Motor neuron (in vitro differentiated cells): ENCODE measurements at regions not wholly inside any gene's neighbourhood (a gene's known extent, or its start where the extent isn't known, plus 50 kb on each side); places are given as distances from the start of the nearest gene placed in this dataset.
"Not testable (repeated sequence)": the region's sequence is repeated elsewhere in the genome, so short reads cannot be mapped to it uniquely, and the experiment has no call there.

Experiments used
- ATAC-seq, 8 experiments: fragments of 200-7000 bp; cut with Tn5 transposase; replicated peaks in 6 of 8; 2 replicates each; pipeline ENCODE4 v1.8.0; 2021; ENCODE audit warnings: mild to moderate bottlenecking in 8 of 8, moderate library complexity in 8 of 8
- H3K27ac ChIP-seq, 2 donors: fragments of 250-450 bp; sonication (Bioruptor Pico); 2 replicates each; pipeline ENCODE4 v1.9.0; 2021; ENCODE audit warnings: antibody characterized with exemption in 2 of 2, mild to moderate bottlenecking in 2 of 2, moderate library complexity in 1 of 2
- H3K4me1 ChIP-seq, 2 donors: fragments of 250-450 bp; sonication (Bioruptor Pico); replicated peaks in 1 of 2; 2 replicates each; pipeline ENCODE4 v1.6.1; 2021; ENCODE audit warnings: antibody characterized with exemption in 2 of 2, mild to moderate bottlenecking in 2 of 2, moderate library complexity in 1 of 2
- H3K4me3 ChIP-seq, 5 donors: fragments of 250-450 bp; sonication (Bioruptor Pico); 2 replicates each; pipeline ENCODE4 v1.9.0; 2021; ENCODE audit warnings: antibody characterized with exemption in 5 of 5, mild to moderate bottlenecking in 5 of 5, moderate library complexity in 4 of 5
- WGBS, 10 experiments: fragments of 450-650 bp; shearing (Covaris generic); methylation state at CpG; one replicate each; pipeline ENCODE4 v1.0.0; 2022; 5-methylcytosine and 5-hydroxymethylcytosine counted together
- in situ Hi-C, 9 experiments: fragments of 400-800 bp; cut with MboI; loops; one replicate each; pipeline ENCODE4 v1.15.0; 2021; ENCODE audit warnings: low sequenced_read_pairs in 9 of 9, low pct_unique_long_range_greater_than_20kb in 2 of 9; ENCODE audit not compliant: unreplicated experiment in 9 of 9

- 84 to 100% (median 98%) methylated on average over 1 to 3 of the region's 3 CpGs; no CpG with 5 or more reads in 2 of the 10 experiments for WGBS, 10 experiments
- in situ Hi-C loops, result no loop called here
- ATAC-seq, result no peak
- H3K4me3 ChIP-seq, result no peak overlapping the region
- no peak overlapping the region for H3K27ac ChIP-seq
- peaks cover 0 to 10% of the 10 kb centered on the region in 2 donors for H3K4me1 ChIP-seq
Observed at GRCh38 chr6:140817176-140817575, 1315.5 kb upstream of the GJE1 start.

- ATAC-seq, result peak in 1 of 8 experiments; percentile 42
- Histone ChIP-seq H3K27ac (no peak overlapping the region), H3K4me3 (no peak overlapping the region), H3K4me1 (peaks cover 0 to 10% of the 10 kb centered on the region in 2 donors)
- WGBS, 10 experiments, result 60 to 87% (median 72%) methylated on average over 1 to 3 of the region's 3 CpGs; no CpG with 5 or more reads in 1 of the 10 experiments
- in situ Hi-C loops, result no loop called here
Observed at GRCh38 chr6:140816681-140817080, 1316.0 kb upstream of the GJE1 start.

GRCh38 chr6:140812636-140813035 is 1320.1 kb upstream of the GJE1 start:
- in situ Hi-C loops, result no loop called here
- 56 to 100% (median 92%) methylated on average over 1 to 2 of the region's 2 CpGs for WGBS, 10 experiments
- H3K27ac ChIP-seq, result no peak overlapping the region
- H3K4me3 ChIP-seq, result no peak overlapping the region
- ATAC-seq, result no peak
- H3K4me1 ChIP-seq, result peaks cover 0 to 10% of the 10 kb centered on the region in 2 donors

DNA sequence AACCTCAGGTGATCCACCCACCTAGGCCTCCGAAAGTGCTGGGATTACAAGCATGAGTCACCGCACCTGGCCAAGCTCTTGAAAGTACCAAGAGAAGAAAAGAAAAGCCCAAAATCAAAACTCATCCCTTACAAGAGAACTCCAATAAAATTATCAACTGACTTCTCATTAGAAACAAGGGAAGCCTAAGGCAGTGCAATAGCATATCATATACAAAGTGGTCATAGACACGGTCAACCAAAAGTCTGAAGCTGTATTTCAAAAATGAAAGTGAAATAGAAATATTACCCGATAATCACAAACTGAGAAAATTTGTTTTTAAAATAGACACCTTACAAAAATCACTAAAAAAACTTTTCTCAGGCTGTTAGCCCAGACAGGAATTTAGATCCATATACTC is 1321.1 kb upstream of the GJE1 start:
- Histone ChIP-seq H3K4me1 (peaks cover 0 to 10% of the 10 kb centered on the region in 2 donors), H3K4me3 (no peak overlapping the region), H3K27ac (no peak overlapping the region)
- no peak for ATAC-seq
- 83 to 100% (median 94%) methylated on average over 1 to 4 of the region's 4 CpGs for WGBS, 10 experiments
- in situ Hi-C loops, result no loop called here

DNA sequence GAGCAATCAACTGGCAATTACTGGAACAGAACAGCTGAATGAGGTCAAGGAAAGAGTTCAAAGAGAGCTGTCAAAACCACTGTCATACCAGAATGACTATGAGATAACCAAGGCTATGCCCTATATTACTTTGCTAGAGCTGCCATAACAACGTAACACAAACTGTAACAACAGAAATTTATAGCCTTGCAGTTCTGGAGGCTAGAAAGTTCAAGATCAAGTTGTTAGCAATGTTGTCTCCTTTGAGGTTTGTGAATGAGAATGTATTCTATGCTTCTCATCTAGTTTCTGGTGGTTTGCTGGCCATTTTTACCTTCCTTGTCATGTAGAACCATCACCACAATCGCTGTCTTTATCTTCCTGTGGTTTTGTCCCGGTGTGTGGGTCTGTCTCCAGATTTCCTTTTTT is 1323.0 kb upstream of the GJE1 start:
- 68 to 100% (median 84%) methylated on average over 1 to 3 of the region's 3 CpGs for WGBS, 10 experiments
- no peak overlapping the region for H3K27ac ChIP-seq
- no peak for ATAC-seq
- H3K4me3 ChIP-seq, result no peak overlapping the region
- in situ Hi-C loops, result no loop called here
- no peaks in the 10 kb centered on the region for H3K4me1 ChIP-seq

GRCh38 chr6:140806431-140806830 is 1326.3 kb upstream of the GJE1 start:
- ATAC-seq, result no peak
- in situ Hi-C loops, result no loop called here
- Histone ChIP-seq H3K4me3 (no peak overlapping the region), H3K27ac (no peak overlapping the region), H3K4me1 (peaks cover 5% of the 10 kb centered on the region in 2 donors)
- WGBS, 10 experiments, result 71 to 100% (median 94%) methylated on average over 1 of the region's 1 CpG; no CpG with 5 or more reads in 1 of the 10 experiments

DNA sequence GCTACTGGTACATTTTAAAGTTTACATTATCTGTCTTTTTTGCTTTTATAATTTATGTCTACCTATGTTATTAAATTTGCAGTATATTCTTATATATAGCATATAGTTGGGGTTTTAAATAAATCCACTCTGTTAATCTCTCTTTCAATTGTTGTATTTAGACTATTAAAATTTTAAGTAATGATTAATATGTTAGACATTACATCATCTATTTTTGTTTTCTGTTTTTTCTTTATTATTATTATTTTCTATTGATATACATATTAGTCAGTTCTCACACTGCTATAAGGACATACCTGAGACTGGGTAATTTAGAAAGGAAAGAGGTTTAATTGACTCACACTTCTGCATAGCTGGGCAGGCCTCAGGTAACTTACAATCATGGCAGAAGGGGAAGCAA is 1338.2 kb upstream of the GJE1 start:
- H3K27ac ChIP-seq, result no peak overlapping the region
- H3K4me1 ChIP-seq, result no peaks in the 10 kb centered on the region
- ATAC-seq, result no peak
- no peak overlapping the region for H3K4me3 ChIP-seq
- in situ Hi-C loops, result no loop called here

DNA sequence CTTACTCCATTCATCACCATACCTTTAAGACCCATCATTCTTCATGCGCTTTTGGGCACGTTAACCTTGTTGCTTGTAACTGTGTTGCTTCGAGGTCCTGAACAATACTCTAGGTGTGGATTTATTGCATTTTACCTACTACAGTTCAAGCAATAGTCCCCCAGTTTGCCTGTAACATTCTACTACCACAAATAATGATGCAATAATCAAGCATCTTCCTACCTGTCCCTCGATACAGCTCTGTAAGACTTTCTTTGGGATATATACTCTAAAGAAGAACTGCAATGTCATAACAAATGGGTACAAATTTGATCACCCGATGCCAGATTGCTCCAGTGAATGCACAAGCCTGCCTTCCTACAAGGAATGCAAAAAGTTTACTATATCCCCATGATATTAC is 1342.6 kb upstream of the GJE1 start:
- 73 to 100% (median 94%) methylated on average over 1 to 5 of the region's 5 CpGs; no CpG with 5 or more reads in 1 of the 10 experiments for WGBS, 10 experiments
- H3K4me1 ChIP-seq, result no peaks in the 10 kb centered on the region
- no peak overlapping the region for H3K27ac ChIP-seq
- ATAC-seq, result no peak
- in situ Hi-C loops, result no loop called here
- H3K4me3 ChIP-seq, result no peak overlapping the region

DNA sequence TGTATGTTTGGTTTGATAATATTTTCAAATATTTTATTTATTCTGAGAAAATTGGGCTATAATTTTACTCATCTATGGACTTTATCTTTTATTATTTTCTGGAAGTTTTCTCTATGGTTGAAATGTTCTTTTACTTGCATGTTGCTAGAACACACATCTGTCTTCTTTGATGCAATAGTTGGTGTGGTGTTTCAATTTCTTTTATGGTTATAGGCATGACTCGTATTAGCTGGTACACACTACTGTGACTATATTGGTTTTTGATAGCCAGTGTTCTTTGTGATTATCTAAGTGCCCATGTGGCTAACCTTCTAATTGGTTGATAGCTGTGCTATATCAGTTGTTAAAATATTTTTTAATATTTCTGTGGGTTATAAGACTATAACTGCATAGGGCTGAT is 1343.3 kb upstream of the GJE1 start:
- H3K4me3 ChIP-seq, result no peak overlapping the region
- WGBS, 10 experiments, result 75 to 100% (median 100%) methylated on average over 1 of the region's 1 CpG; no CpG with 5 or more reads in 4 of the 10 experiments
- peaks cover 0 to 3% of the 10 kb centered on the region in 2 donors for H3K4me1 ChIP-seq
- in situ Hi-C loops, result no loop called here
- no peak overlapping the region for H3K27ac ChIP-seq
- ATAC-seq, result no peak

- 60 to 100% (median 94%) methylated on average over 1 of the region's 1 CpG; no CpG with 5 or more reads in 4 of the 10 experiments for WGBS, 10 experiments
- no peak for ATAC-seq
- in situ Hi-C loops, result no loop called here
- H3K4me1 ChIP-seq, result peaks cover 0 to 4% of the 10 kb centered on the region in 2 donors
- H3K27ac ChIP-seq, result no peak overlapping the region
- no peak overlapping the region for H3K4me3 ChIP-seq
Observed at GRCh38 chr6:140785926-140786325, 1346.8 kb upstream of the GJE1 start.

DNA sequence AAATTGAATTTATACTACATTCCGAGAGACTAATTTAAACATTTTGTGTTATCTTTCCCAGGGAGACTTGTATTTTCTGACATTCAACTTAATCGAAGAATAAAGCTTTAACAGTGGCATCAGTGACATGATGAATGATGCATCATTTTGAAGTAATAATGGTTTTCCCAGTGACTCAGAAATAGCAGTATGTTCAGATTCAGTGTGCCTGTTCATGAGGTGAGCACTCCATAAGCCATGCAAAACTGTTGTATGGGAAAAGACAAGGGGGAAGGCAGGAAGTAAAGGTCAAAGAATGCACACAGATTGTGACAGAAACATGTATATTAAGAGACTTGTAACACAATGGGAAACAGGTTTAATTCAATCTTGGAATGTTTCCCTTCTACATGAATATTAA is 1348.2 kb upstream of the GJE1 start:
- ATAC-seq, result peak in 2 of 8 experiments; percentile 38 to 52
- WGBS, 10 experiments, result 31 to 90% (median 79%) methylated on average over 1 to 2 of the region's 2 CpGs; no CpG with 5 or more reads in 1 of the 10 experiments

GRCh38 chr6:140783504-140783903 is 1349.2 kb upstream of the GJE1 start:
- in situ Hi-C loops, H3K4me3 ChIP-seq, H3K27ac ChIP-seq, H3K4me1 ChIP-seq: not testable (repeated sequence)
- ATAC-seq, result peak in 2 of 8 experiments; percentile 26 to 47
- WGBS, 10 experiments, result 50 to 100% (median 84%) methylated on average over 1 to 2 of the region's 2 CpGs; no CpG with 5 or more reads in 2 of the 10 experiments

More for the DNA sequence above, 1348.2 kb upstream of the GJE1 start:
- Histone ChIP-seq H3K27ac (no peak overlapping the region), H3K4me1 (peaks cover 0 to 4% of the 10 kb centered on the region in 2 donors), H3K4me3 (no peak overlapping the region)
- in situ Hi-C loops, result no loop called here

DNA sequence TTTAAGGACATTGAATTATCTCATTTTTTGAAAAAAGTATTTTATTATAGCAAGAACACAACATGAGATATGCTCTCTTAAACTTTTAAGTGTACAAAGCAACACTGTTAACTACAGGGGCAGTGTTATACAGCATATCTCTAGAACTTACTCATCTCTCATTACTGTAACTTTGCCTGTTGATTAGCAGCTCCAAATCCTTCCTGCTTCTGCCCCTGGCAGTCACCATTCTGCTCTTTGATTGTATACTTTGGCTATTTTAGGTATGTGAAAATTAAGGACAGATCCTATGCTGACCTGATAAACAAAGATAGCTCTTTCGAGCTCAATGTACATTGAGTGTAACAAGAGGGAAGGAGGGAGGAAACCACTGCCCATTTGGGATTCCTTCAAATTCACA is 1349.8 kb upstream of the GJE1 start:
- no peak for ATAC-seq
- 86 to 100% (median 94%) methylated on average over 1 of the region's 1 CpG; no CpG with 5 or more reads in 4 of the 10 experiments for WGBS, 10 experiments
- in situ Hi-C loops, result no loop called here
- Histone ChIP-seq H3K27ac (no peak overlapping the region), H3K4me1 (peaks cover 0 to 4% of the 10 kb centered on the region in 2 donors), H3K4me3 (no peak overlapping the region)

DNA sequence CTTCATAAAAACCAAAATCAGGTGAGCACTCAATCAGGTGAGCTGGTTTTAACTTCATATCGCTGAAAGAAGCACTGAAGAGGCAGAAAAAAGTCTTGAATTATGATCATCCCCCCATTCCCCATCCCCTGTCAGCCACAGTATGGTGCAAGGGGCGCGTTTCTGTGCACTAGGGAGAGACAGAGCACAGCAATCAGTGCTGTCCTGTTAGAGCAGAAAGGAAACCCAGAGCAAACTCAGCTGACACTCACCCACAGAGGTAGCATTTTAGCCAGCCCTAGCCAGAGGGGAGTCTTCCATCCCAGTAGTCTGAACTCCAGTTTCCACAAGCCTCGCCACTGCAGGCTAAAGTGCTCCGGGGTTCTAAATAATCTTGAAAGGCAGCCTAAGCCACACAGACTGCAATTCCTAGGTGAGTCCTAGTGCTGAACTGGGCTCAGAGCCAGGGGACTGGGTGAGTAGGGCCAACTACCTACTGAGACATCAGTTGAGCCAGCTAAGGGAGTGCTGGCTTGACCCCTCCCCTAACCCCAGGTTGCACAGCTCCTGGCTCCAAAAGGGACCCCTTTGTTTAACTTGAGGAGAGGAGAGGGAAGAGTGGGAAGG is 1352.6 kb upstream of the GJE1 start:
- H3K4me1 ChIP-seq, result peaks cover 0 to 4% of the 10 kb centered on the region in 2 donors
- in situ Hi-C loops, result no loop called here
- 71 to 100% (median 86%) methylated on average over 1 to 4 of the region's 5 CpGs; no CpG with 5 or more reads in 5 of the 10 experiments for WGBS, 10 experiments
- no peak for ATAC-seq
- H3K27ac ChIP-seq, result no peak overlapping the region
- no peak overlapping the region for H3K4me3 ChIP-seq
